ENCODE measurements at regions not wholly inside any gene's neighbourhood (a gene's known extent, or its start where the extent isn't known, plus 50 kb on each side); places are given as distances from the start of the nearest gene placed in this dataset.

- no peak for TF ChIP-seq CTCF (IDR thresholded peaks at IDR 0.05; ENCODE audit: insufficient read depth, low read depth, low read length)
- ChIA-PET POLR2A (no interaction called here), CTCF (no interaction called here)
- no peaks in the 10 kb centered on the region for H3K27me3 ChIP-seq (ENCODE audit: control insufficient read depth, insufficient read depth, low read length)
- H3K36me3 ChIP-seq (ENCODE audit: control insufficient read depth, insufficient read depth, low read length), result no peaks in the 10 kb centered on the region
- no peak for DNase-seq (ENCODE audit: low read depth)
- H3K4me3 ChIP-seq (ENCODE audit: low read depth, low read length), result no peak overlapping the region
Observed at GRCh38 chr11:25855916-25856315, 476.0 kb upstream of the ANO3 start.

- no peak for DNase-seq (ENCODE audit: low read depth)
- H3K36me3 ChIP-seq (ENCODE audit: control insufficient read depth, insufficient read depth, low read length), result no peaks in the 10 kb centered on the region
- ChIA-PET POLR2A (no interaction called here), CTCF (no interaction called here)
- H3K4me3 ChIP-seq (ENCODE audit: low read depth, low read length), result no peak overlapping the region
- no peak for TF ChIP-seq CTCF (IDR thresholded peaks at IDR 0.05; ENCODE audit: insufficient read depth, low read depth, low read length)
- no peaks in the 10 kb centered on the region for H3K27me3 ChIP-seq (ENCODE audit: control insufficient read depth, insufficient read depth, low read length)
Observed at GRCh38 chr11:25859776-25860175, 472.2 kb upstream of the ANO3 start.

GRCh38 chr11:25860677-25861450, 471.1 kb upstream of the ANO3 start:
- Histone ChIP-seq H3K4me3 (ENCODE audit: low read depth, low read length) (no peak overlapping the region), H3K36me3 (ENCODE audit: control insufficient read depth, insufficient read depth, low read length) (no peaks in the 10 kb centered on the region), H3K27me3 (ENCODE audit: control insufficient read depth, insufficient read depth, low read length) (no peaks in the 10 kb centered on the region)
- no peak for TF ChIP-seq CTCF (IDR thresholded peaks at IDR 0.05; ENCODE audit: insufficient read depth, low read depth, low read length)
- ChIA-PET POLR2A (no interaction called here), CTCF (no interaction called here)
- DNase-seq (ENCODE audit: low read depth), result no peak

- Histone ChIP-seq H3K36me3 (ENCODE audit: control insufficient read depth, insufficient read depth, low read length) (no peaks in the 10 kb centered on the region), H3K27me3 (ENCODE audit: control insufficient read depth, insufficient read depth, low read length) (no peaks in the 10 kb centered on the region), H3K4me3 (ENCODE audit: low read depth, low read length) (no peak overlapping the region)
- no peak for TF ChIP-seq CTCF (IDR thresholded peaks at IDR 0.05; ENCODE audit: insufficient read depth, low read depth, low read length)
- no peak for DNase-seq (ENCODE audit: low read depth)
- ChIA-PET POLR2A (no interaction called here), CTCF (no interaction called here)
Observed at GRCh38 chr11:25862159-25862558, 469.8 kb upstream of the ANO3 start.

GRCh38 chr11:25863986-25864385, 467.9 kb upstream of the ANO3 start:
- Histone ChIP-seq H3K27me3 (ENCODE audit: control insufficient read depth, insufficient read depth, low read length) (no peaks in the 10 kb centered on the region), H3K36me3 (ENCODE audit: control insufficient read depth, insufficient read depth, low read length) (no peaks in the 10 kb centered on the region), H3K4me3 (ENCODE audit: low read depth, low read length) (no peak overlapping the region)
- no peak for DNase-seq (ENCODE audit: low read depth)
- ChIA-PET CTCF (no interaction called here), POLR2A (no interaction called here)
- TF ChIP-seq CTCF (IDR thresholded peaks at IDR 0.05; ENCODE audit: insufficient read depth, low read depth, low read length), result no peak
